HG03025 (cell line): ENCODE measurements at regions not wholly inside any gene's neighbourhood (a gene's known extent, or its start where the extent isn't known, plus 50 kb on each side); places are given as distances from the start of the nearest gene placed in this dataset.
"Not testable (repeated sequence)": the region's sequence is repeated elsewhere in the genome, so short reads cannot be mapped to it uniquely, and the experiment has no call there.

Source experiments
- ATAC-seq: cut with Tn5 transposase; IDR thresholded peaks from one replicate; pipeline ENCODE4 v1.9.1; 2021; ENCODE audit warnings: mild to moderate bottlenecking, moderate library complexity; ENCODE audit not compliant: unreplicated experiment, low FRiP score

GRCh38 chr3:103818800-103819199 lies 1384.0 kb downstream of the ZPLD1 start:
- ATAC-seq, result no peak

- ATAC-seq, result no peak
These were observed 1390.8 kb downstream of the ZPLD1 start for GRCh38 chr3:103825586-103825985.

- no peak for ATAC-seq
These were observed 1395.0 kb downstream of the ZPLD1 start for GRCh38 chr3:103829723-103830326.

- no peak for ATAC-seq
These were observed 1412.6 kb downstream of the ZPLD1 start for GRCh38 chr3:103847081-103848062.

GRCh38 chr3:103851793-103852192 lies 1417.0 kb downstream of the ZPLD1 start:
- no peak for ATAC-seq

- no peak for ATAC-seq
These were observed 1427.6 kb downstream of the ZPLD1 start for GRCh38 chr3:103862415-103862814.

GRCh38 chr3:103863381-103863780 lies 1428.6 kb downstream of the ZPLD1 start:
- no peak for ATAC-seq

GRCh38 chr3:103866113-103866512 lies 1431.3 kb downstream of the ZPLD1 start:
- ATAC-seq, result no peak

- ATAC-seq, result no peak
These were observed 1438.2 kb downstream of the ZPLD1 start for GRCh38 chr3:103873021-103873420.

GRCh38 chr3:103873897-103874545 lies 1439.2 kb downstream of the ZPLD1 start:
- ATAC-seq, result no peak

GRCh38 chr3:103881809-103882208 lies 1447.0 kb downstream of the ZPLD1 start:
- not testable (repeated sequence) for ATAC-seq

GRCh38 chr3:103889675-103890074 lies 1454.9 kb downstream of the ZPLD1 start:
- ATAC-seq, result no peak

- ATAC-seq, result no peak
These were observed 1459.5 kb downstream of the ZPLD1 start for GRCh38 chr3:103894162-103894822.

- no peak for ATAC-seq
These were observed 1464.5 kb downstream of the ZPLD1 start for GRCh38 chr3:103899328-103899727.

- no peak for ATAC-seq
These were observed 1461.7 kb upstream of the ALCAM start for GRCh38 chr3:103904991-103905390.

- no peak for ATAC-seq
These were observed 1460.4 kb upstream of the ALCAM start for GRCh38 chr3:103906304-103906703.

- ATAC-seq, result no peak
These were observed 1459.9 kb upstream of the ALCAM start for GRCh38 chr3:103906808-103907207.

- ATAC-seq, result no peak
These were observed 1459.1 kb upstream of the ALCAM start for GRCh38 chr3:103907567-103907966.

- no peak for ATAC-seq
These were observed 1457.3 kb upstream of the ALCAM start for GRCh38 chr3:103909395-103909794.

GRCh38 chr3:103918336-103918735 lies 1448.4 kb upstream of the ALCAM start:
- ATAC-seq, result no peak

- ATAC-seq, result no peak
These were observed 1447.4 kb upstream of the ALCAM start for GRCh38 chr3:103919327-103919726.
